ENCODE measurements at regions not wholly inside any gene's neighbourhood (a gene's known extent, or its start where the extent isn't known, plus 50 kb on each side); places are given as distances from the start of the nearest gene placed in this dataset.

GRCh38 chr3:6351752-6352151 lies 509.2 kb upstream of the GRM7 start:
- Histone ChIP-seq H2AFZ (no peak overlapping the region), H3K4me1 (replicated peaks; ENCODE audit: insufficient read depth) (no peaks in the 10 kb centered on the region), H3K4me2 (no peak overlapping the region), H3K9me3 (ENCODE audit: insufficient read depth, low read depth) (no peaks in the 10 kb centered on the region), H3K9me2 (ENCODE audit: insufficient read depth) (no peaks in the 10 kb centered on the region), H3K4me3 (no peak overlapping the region), H3K27ac (no peak overlapping the region), H3K79me2 (ENCODE audit: low read depth) (no peaks in the 10 kb centered on the region), H3K36me3 (ENCODE audit: low read depth) (no peaks in the 10 kb centered on the region), H3F3A (ENCODE audit: insufficient read depth, low read depth) (no peaks in the 10 kb centered on the region), H4K20me1 (ENCODE audit: insufficient read depth) (no peaks in the 10 kb centered on the region), H3K27me3 (ENCODE audit: insufficient read depth, low read depth) (no peaks in the 10 kb centered on the region)
- no TSS peak for BruUV-seq (replicated peaks)
- intact Hi-C loops (cut with micrococcal nuclease; ENCODE audit: unreplicated experiment), result no loop called here
- POLR2A ChIA-PET (ENCODE audit: unreplicated experiment), result no interaction called here
- no peak for DNase-seq
- CTCF ChIA-PET, result no interaction called here
- TF ChIP-seq EZH2 (IDR thresholded peaks at IDR 0.05; ENCODE audit: low read depth), result no peak
- TF ChIP-seq, protein P1, sequence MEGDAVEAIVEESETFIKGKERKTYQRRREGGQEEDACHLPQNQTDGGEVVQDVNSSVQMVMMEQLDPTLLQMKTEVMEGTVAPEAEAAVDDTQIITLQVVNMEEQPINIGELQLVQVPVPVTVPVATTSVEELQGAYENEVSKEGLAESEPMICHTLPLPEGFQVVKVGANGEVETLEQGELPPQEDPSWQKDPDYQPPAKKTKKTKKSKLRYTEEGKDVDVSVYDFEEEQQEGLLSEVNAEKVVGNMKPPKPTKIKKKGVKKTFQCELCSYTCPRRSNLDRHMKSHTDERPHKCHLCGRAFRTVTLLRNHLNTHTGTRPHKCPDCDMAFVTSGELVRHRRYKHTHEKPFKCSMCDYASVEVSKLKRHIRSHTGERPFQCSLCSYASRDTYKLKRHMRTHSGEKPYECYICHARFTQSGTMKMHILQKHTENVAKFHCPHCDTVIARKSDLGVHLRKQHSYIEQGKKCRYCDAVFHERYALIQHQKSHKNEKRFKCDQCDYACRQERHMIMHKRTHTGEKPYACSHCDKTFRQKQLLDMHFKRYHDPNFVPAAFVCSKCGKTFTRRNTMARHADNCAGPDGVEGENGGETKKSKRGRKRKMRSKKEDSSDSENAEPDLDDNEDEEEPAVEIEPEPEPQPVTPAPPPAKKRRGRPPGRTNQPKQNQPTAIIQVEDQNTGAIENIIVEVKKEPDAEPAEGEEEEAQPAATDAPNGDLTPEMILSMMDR (conservative IDR thresholded peaks at IDR 0.05), result no peak

DNA sequence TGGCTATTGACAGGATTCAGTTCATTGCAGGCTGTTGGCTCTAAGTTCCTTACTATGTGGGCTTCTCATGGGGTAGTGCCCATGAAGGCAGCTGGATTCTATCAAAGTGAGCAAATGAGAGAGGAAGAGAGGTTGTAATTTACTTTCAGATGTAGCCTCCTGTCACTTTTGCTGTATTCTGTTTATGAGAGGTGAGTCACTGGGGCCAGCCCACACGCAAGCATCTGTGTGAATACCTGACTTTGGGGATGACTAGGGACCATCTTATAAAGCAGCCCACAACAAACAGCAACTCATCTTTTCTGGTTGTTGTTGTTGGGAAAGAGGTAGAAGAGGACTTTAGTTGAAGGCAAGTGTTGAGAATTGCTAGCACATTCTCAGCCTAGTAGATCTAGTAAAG lies 506.3 kb upstream of the GRM7 start:
- Histone ChIP-seq H3K9me3 (ENCODE audit: insufficient read depth, low read depth) (no peaks in the 10 kb centered on the region), H3K79me2 (ENCODE audit: low read depth) (no peaks in the 10 kb centered on the region), H2AFZ (no peak overlapping the region), H3K4me2 (no peak overlapping the region), H3K9me2 (ENCODE audit: insufficient read depth) (no peaks in the 10 kb centered on the region), H3K4me3 (no peak overlapping the region), H3K4me1 (replicated peaks; ENCODE audit: insufficient read depth) (no peaks in the 10 kb centered on the region), H3K36me3 (ENCODE audit: low read depth) (no peaks in the 10 kb centered on the region), H3K27me3 (ENCODE audit: insufficient read depth, low read depth) (no peaks in the 10 kb centered on the region), H3K27ac (no peak overlapping the region), H3F3A (ENCODE audit: insufficient read depth, low read depth) (no peaks in the 10 kb centered on the region), H4K20me1 (ENCODE audit: insufficient read depth) (no peaks in the 10 kb centered on the region)
- DNase-seq, result no peak
- ChIA-PET CTCF (no interaction called here), POLR2A (ENCODE audit: unreplicated experiment) (no interaction called here)
- intact Hi-C loops (cut with micrococcal nuclease; ENCODE audit: unreplicated experiment), result no loop called here
- TF ChIP-seq EZH2 (IDR thresholded peaks at IDR 0.05; ENCODE audit: low read depth), result no peak
- TF ChIP-seq, protein P1 (conservative IDR thresholded peaks at IDR 0.05), result no peak
- BruUV-seq (replicated peaks), result no TSS peak

GRCh38 chr3:6362406-6362805 lies 498.5 kb upstream of the GRM7 start:
- H3K4me2 ChIP-seq, result no peak overlapping the region
- CTCF ChIA-PET, result no interaction called here

More at GRCh38 chr3:6362406-6362805, 498.5 kb upstream of the GRM7 start:
- intact Hi-C loops (cut with micrococcal nuclease; ENCODE audit: unreplicated experiment), result no loop called here
- Histone ChIP-seq H3K4me3 (no peak overlapping the region), H3K9me2 (ENCODE audit: insufficient read depth) (no peaks in the 10 kb centered on the region), H3K4me1 (replicated peaks; ENCODE audit: insufficient read depth) (no peaks in the 10 kb centered on the region), H3K9me3 (ENCODE audit: insufficient read depth, low read depth) (no peaks in the 10 kb centered on the region), H4K20me1 (ENCODE audit: insufficient read depth) (no peaks in the 10 kb centered on the region), H3K27me3 (ENCODE audit: insufficient read depth, low read depth) (no peaks in the 10 kb centered on the region), H3F3A (ENCODE audit: insufficient read depth, low read depth) (no peaks in the 10 kb centered on the region), H3K36me3 (ENCODE audit: low read depth) (no peaks in the 10 kb centered on the region), H2AFZ (no peak overlapping the region), H3K27ac (no peak overlapping the region), H3K79me2 (ENCODE audit: low read depth) (no peaks in the 10 kb centered on the region)
- POLR2A ChIA-PET (ENCODE audit: unreplicated experiment), result no interaction called here
- no peak for DNase-seq
- TF ChIP-seq, protein P1 (conservative IDR thresholded peaks at IDR 0.05), result no peak
- TF ChIP-seq EZH2 (IDR thresholded peaks at IDR 0.05; ENCODE audit: low read depth), result no peak
- BruUV-seq (replicated peaks), result no TSS peak
